Endothelial cell of umbilical vein (primary cell): ENCODE measurements at regions not wholly inside any gene's neighbourhood (a gene's known extent, or its start where the extent isn't known, plus 50 kb on each side); places are given as distances from the start of the nearest gene placed in this dataset.

Experiments used
- BruUV-seq: library from RNA; stranded (reverse); fragments of 400-500 nt; replicated peaks from 2 replicates; lab custom pipeline; 2021; lab: Mats Ljungman, UMichigan
- CTCF ChIA-PET: fragments of 300-600, 350-600 bp; sonication (Branson Sonifier 250); formaldehyde crosslinking; loops from one replicate; lab custom pipeline; 2021; ENCODE audit warnings: antibody characterized with exemption, inconsistent platforms; lab: Charles Lee
- POLR2A ChIA-PET: fragments of 300-600, 350-600 bp; sonication (Branson Sonifier 250); formaldehyde crosslinking; loops from one replicate; lab custom pipeline; 2021; ENCODE audit warnings: antibody characterized with exemption, inconsistent platforms; lab: Charles Lee
- DNase-seq: peaks from one replicate; pipeline ENCODE4 v3.0.0-alpha.2; 2011; ENCODE audit warnings: low read depth, low spot score
- FAIRE-seq: peaks from 2 replicates; lab custom pipeline; 2011; peaks lifted over from hg19 to GRCh38; lab: Jason Lieb, UNC
- H2AFZ ChIP-seq: 2 replicates; pipeline ENCODE4 v1.6.0; 2012; ENCODE audit warnings: low read depth, low read length, control low read depth, inconsistent platforms
- H3K27ac ChIP-seq: 2 replicates; pipeline ENCODE4 v1.5.1; 2011; ENCODE audit warnings: low read depth, mild to moderate bottlenecking, control low read depth, low read length, moderate library complexity; ENCODE audit not compliant: insufficient read depth
- H3K27me3 ChIP-seq, 2 experiments: 2 replicates each; pipeline versions ENCODE4 v1.6.0 to v1.6.1; 2011; ENCODE audit warnings: low read length in 2 of 2, mixed read lengths in 1 of 2; ENCODE audit not compliant: control insufficient read depth in 2 of 2, insufficient read depth in 2 of 2
- H3K36me3 ChIP-seq, 2 experiments: 2 replicates in 1 of 2; 3 replicates in 1 of 2; pipeline ENCODE4 v1.5.1; 2011; ENCODE audit warnings: low read length in 2 of 2, mild to moderate bottlenecking in 1 of 2, moderate library complexity in 1 of 2; ENCODE audit not compliant: control insufficient read depth in 2 of 2, insufficient read depth in 2 of 2; ENCODE audit errors: extremely low read depth in 1 of 2
- H3K4me1 ChIP-seq: 3 replicates; pipeline ENCODE4 v1.5.1; 2011; ENCODE audit warnings: mild to moderate bottlenecking, low read length; ENCODE audit not compliant: control insufficient read depth, insufficient read depth; ENCODE audit errors: extremely low read depth
- H3K4me2 ChIP-seq: 2 replicates; pipeline ENCODE4 v1.6.1; 2011; ENCODE audit warnings: low read length, control low read depth, mixed read lengths; ENCODE audit not compliant: insufficient read depth
- H3K4me3 ChIP-seq, 3 experiments: fragments of 200-600 bp in 1 of 3; sonication (generic), shearing (Covaris generic) in 1 of 3; replicated peaks in 1 of 3; 2 replicates each; pipeline ENCODE4 v1.5.1; 2011 to 2016; ENCODE audit warnings: control low read depth in 3 of 3, low read length in 3 of 3, mild to moderate bottlenecking in 2 of 3, inconsistent platforms in 1 of 3, low read depth in 1 of 3, moderate library complexity in 1 of 3; ENCODE audit not compliant: insufficient read depth in 1 of 3
- H3K79me2 ChIP-seq: 2 replicates; pipeline ENCODE4 v1.6.0; 2012; ENCODE audit warnings: low read length, inconsistent platforms; ENCODE audit not compliant: control insufficient read depth, insufficient read depth
- H3K9ac ChIP-seq: replicated peaks from 2 replicates; pipeline ENCODE3; 2011; ENCODE audit warnings: low read length, control low read depth; ENCODE audit not compliant: insufficient read depth; ENCODE audit errors: extremely low read depth
- H3K9me1 ChIP-seq: replicated peaks from 3 replicates; pipeline ENCODE4 v1.6.0; 2011; ENCODE audit warnings: mild to moderate bottlenecking, low read length; ENCODE audit not compliant: control insufficient read depth, insufficient read depth; ENCODE audit errors: extremely low read depth
- H3K9me3 ChIP-seq: replicated peaks from 2 replicates; pipeline ENCODE4 v1.5.1; 2012; ENCODE audit warnings: low read length, inconsistent platforms; ENCODE audit not compliant: control insufficient read depth, insufficient read depth
- H4K20me1 ChIP-seq: replicated peaks from 2 replicates; pipeline ENCODE3; 2011; ENCODE audit warnings: mild to moderate bottlenecking, low read length; ENCODE audit not compliant: control insufficient read depth, insufficient read depth; ENCODE audit errors: extremely low read depth
- EZH2 ChIP-seq: IDR thresholded peaks from 2 replicates; pipeline ENCODE4 v1.6.1; 2012; ENCODE audit warnings: borderline replicate concordance, low read depth, mild to moderate bottlenecking, moderate library complexity, low read length, inconsistent platforms; ENCODE audit not compliant: severe bottlenecking
- FOS ChIP-seq: IDR thresholded peaks from 2 replicates; pipeline ENCODE4 v1.6.1; 2011; ENCODE audit warnings: mild to moderate bottlenecking, low read length, moderate library complexity, borderline replicate concordance; ENCODE audit not compliant: insufficient read depth
- GATA2 ChIP-seq: IDR thresholded peaks from 2 replicates; pipeline ENCODE4 v1.7.0; 2011; ENCODE audit warnings: low read depth, mild to moderate bottlenecking, moderate library complexity, mixed read lengths, low read length; ENCODE audit not compliant: insufficient read length, insufficient read depth
- JUN ChIP-seq: IDR thresholded peaks from 2 replicates; pipeline ENCODE4 v1.6.1; 2011; ENCODE audit warnings: borderline replicate concordance, low read depth; ENCODE audit not compliant: insufficient read length, insufficient read depth
- POLR2A ChIP-seq: IDR thresholded peaks from 2 replicates; pipeline ENCODE4 v1.6.1; 2012; ENCODE audit warnings: low read depth, mild to moderate bottlenecking, control low read depth, low read length
- POLR2AphosphoS5 ChIP-seq: IDR thresholded peaks from 2 replicates; pipeline ENCODE4 v1.6.1; 2012; ENCODE audit warnings: low read depth, mild to moderate bottlenecking, control low read depth, low read length, moderate library complexity; ENCODE audit not compliant: insufficient read depth
- dilution Hi-C: fragments of 300-500 bp; cut with MboI; formaldehyde crosslinking; loops from one replicate; pipeline ENCODE4 v1.15.0; 2019; ENCODE audit warnings: low sequenced_read_pairs; ENCODE audit not compliant: extremely low pct_ligation_motif_present
- intact Hi-C: fragments of 100-400 bp; cut with micrococcal nuclease; formaldehyde crosslinking; loops from one replicate; pipeline ENCODE4 v1.10.0; 2022
- TF ChIP-seq, protein P1 (sequence below): IDR thresholded peaks from 2 replicates; pipeline ENCODE4 v1.6.1; 2011; ENCODE audit not compliant: insufficient read depth, insufficient read length
- TF ChIP-seq, protein P2 (sequence below), 2 donors: IDR thresholded peaks; 1 replicate in 1 of 2; 2 replicates in 1 of 2; pipeline ENCODE4 v1.5.1; 2011; ENCODE audit warnings: low read length in 2 of 2, mild to moderate bottlenecking in 2 of 2, moderate library complexity in 2 of 2, control low read depth in 1 of 2, inconsistent platforms in 1 of 2, low read depth in 1 of 2; ENCODE audit not compliant: insufficient read depth in 1 of 2; ENCODE audit errors: extremely low read depth in 1 of 2

DNA sequence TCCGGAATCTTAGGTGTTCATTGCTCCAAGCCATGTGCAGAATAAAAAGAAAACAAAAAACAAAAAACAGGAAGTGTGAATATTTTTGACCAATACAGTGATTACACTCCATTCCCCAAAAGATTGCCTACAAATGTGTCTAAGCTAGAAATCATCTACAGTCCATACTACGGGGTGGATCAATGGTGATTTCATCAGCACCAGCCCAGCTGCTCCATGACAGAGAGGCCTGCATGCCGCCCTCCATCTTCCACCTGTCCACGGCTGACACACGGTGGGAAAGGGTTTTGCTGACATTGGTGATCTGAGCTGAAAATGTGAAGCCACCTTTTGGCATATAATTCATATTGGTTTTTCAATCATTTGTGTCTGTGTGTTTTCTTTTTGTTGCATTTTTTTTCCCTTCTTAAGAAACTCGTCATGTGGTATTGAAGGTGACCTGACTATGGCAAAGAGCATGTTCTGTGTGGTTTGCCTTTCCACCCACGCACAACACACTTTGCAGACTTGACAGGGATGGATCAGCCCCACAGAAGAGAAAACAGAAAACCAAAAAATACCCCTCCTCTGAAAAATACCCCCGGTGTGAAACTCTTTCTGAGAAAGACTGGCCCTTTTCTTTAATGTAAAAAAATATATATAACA is 533.1 kb downstream of the RNF144A start:
- Histone ChIP-seq H3K36me3 (no peaks in the 10 kb centered on the region), H3K4me3 (no peak overlapping the region), H4K20me1 (no peaks in the 10 kb centered on the region), H3K79me2 (no peaks in the 10 kb centered on the region), H2AFZ (no peak overlapping the region), H3K9me3 (peaks cover 3% of the 10 kb centered on the region), H3K9me1 (no peaks in the 10 kb centered on the region), H3K27me3 (no peaks in the 10 kb centered on the region), H3K27ac (no peak overlapping the region), H3K4me2 (no peak overlapping the region), H3K9ac (no peak overlapping the region), H3K4me1 (no peaks in the 10 kb centered on the region)
- intact Hi-C loops (no loop called here), dilution Hi-C loops (no loop called here)
- no TSS peak for BruUV-seq
- POLR2A ChIA-PET = no interaction called here
- CTCF ChIA-PET = interaction anchor here (1.0 kb wide), 1 partner anchor 23 kb away, joined by 3 read pairs; no protein-coding TSS in a partner anchor
- FAIRE-seq (no peak), DNase-seq (no peak)
- TF ChIP-seq FOS (no peak), GATA2 (no peak), POLR2A (no peak)
- TF ChIP-seq, protein P1, sequence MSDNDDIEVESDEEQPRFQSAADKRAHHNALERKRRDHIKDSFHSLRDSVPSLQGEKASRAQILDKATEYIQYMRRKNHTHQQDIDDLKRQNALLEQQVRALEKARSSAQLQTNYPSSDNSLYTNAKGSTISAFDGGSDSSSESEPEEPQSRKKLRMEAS = no peak

DNA sequence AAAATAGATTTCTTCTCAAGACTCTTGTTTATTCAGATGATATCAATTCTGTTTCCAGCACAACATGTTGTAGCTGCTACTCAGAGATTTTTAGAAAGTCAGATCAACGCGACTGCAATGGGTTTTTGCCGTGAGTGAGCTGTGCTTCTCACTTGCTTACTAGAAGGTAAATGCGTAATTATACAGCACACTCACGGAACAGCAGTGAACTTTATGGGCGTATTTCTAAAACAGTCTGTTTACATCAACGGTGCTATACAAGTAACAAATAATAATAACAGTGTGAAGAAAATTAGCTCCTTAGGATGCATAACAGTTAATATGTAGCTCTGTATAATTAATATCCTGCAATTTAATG is 533.6 kb downstream of the RNF144A start:
- ChIA-PET POLR2A (no interaction called here), CTCF (interaction anchor here (1.0 kb wide), 1 partner anchor 24 kb away, joined by 3 read pairs; no protein-coding TSS in a partner anchor)
- no TSS peak for BruUV-seq
- dilution Hi-C loops (no loop called here), intact Hi-C loops (no loop called here)
- Histone ChIP-seq H3K27ac (no peak overlapping the region), H3K9me3 (peaks cover 3% of the 10 kb centered on the region), H3K79me2 (no peaks in the 10 kb centered on the region), H3K36me3 (no peaks in the 10 kb centered on the region), H3K9ac (no peak overlapping the region), H3K4me2 (no peak overlapping the region), H3K27me3 (no peaks in the 10 kb centered on the region), H3K4me1 (no peaks in the 10 kb centered on the region), H2AFZ (no peak overlapping the region), H3K9me1 (no peaks in the 10 kb centered on the region), H3K4me3 (no peak overlapping the region), H4K20me1 (no peaks in the 10 kb centered on the region)
- DNase-seq (no peak), FAIRE-seq (no peak)
- TF ChIP-seq, protein P1 = no peak
- TF ChIP-seq FOS (no peak), POLR2A (no peak), POLR2AphosphoS5 (no peak), GATA2 (no peak), EZH2 (no peak), JUN (no peak)
- TF ChIP-seq, protein P2, sequence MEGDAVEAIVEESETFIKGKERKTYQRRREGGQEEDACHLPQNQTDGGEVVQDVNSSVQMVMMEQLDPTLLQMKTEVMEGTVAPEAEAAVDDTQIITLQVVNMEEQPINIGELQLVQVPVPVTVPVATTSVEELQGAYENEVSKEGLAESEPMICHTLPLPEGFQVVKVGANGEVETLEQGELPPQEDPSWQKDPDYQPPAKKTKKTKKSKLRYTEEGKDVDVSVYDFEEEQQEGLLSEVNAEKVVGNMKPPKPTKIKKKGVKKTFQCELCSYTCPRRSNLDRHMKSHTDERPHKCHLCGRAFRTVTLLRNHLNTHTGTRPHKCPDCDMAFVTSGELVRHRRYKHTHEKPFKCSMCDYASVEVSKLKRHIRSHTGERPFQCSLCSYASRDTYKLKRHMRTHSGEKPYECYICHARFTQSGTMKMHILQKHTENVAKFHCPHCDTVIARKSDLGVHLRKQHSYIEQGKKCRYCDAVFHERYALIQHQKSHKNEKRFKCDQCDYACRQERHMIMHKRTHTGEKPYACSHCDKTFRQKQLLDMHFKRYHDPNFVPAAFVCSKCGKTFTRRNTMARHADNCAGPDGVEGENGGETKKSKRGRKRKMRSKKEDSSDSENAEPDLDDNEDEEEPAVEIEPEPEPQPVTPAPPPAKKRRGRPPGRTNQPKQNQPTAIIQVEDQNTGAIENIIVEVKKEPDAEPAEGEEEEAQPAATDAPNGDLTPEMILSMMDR (IDR thresholded peaks at IDR 0.05; ENCODE audit: extremely low read depth in 1 of 2, insufficient read depth in 1 of 2, low read depth in 1 of 2, low read length in 2 of 2) = no peak
